Mononuclear cell (primary cell): ENCODE measurements at regions not wholly inside any gene's neighbourhood (a gene's known extent, or its start where the extent isn't known, plus 50 kb on each side); places are given as distances from the start of the nearest gene placed in this dataset.

Experiments used
- H3K27me3 ChIP-seq: 2 replicates; pipeline ENCODE4 v1.6.0; 2011; ENCODE audit warnings: low read length, control low read depth; ENCODE audit not compliant: insufficient read depth
- H3K4me1 ChIP-seq: 2 replicates; pipeline ENCODE4 v1.5.1; 2011; ENCODE audit warnings: mild to moderate bottlenecking, low read length, control low read depth; ENCODE audit not compliant: insufficient read depth
- H3K4me3 ChIP-seq: 2 replicates; pipeline ENCODE4 v1.5.1; 2011; ENCODE audit warnings: mild to moderate bottlenecking, low read length, moderate library complexity
- H3K9me3 ChIP-seq: 2 replicates; pipeline ENCODE4 v1.5.1; 2011; ENCODE audit warnings: low read depth, mild to moderate bottlenecking, control low read depth, low read length

GRCh38 chr4:3856604-3857204 is 90.5 kb downstream of the ADRA2C start:
- Histone ChIP-seq H3K4me3 (no peak overlapping the region), H3K9me3 (no peaks in the 10 kb centered on the region), H3K27me3 (no peaks in the 10 kb centered on the region), H3K4me1 (no peaks in the 10 kb centered on the region)

GRCh38 chr4:3857269-3857926 is 91.2 kb downstream of the ADRA2C start:
- no peaks in the 10 kb centered on the region for H3K27me3 ChIP-seq

DNA sequence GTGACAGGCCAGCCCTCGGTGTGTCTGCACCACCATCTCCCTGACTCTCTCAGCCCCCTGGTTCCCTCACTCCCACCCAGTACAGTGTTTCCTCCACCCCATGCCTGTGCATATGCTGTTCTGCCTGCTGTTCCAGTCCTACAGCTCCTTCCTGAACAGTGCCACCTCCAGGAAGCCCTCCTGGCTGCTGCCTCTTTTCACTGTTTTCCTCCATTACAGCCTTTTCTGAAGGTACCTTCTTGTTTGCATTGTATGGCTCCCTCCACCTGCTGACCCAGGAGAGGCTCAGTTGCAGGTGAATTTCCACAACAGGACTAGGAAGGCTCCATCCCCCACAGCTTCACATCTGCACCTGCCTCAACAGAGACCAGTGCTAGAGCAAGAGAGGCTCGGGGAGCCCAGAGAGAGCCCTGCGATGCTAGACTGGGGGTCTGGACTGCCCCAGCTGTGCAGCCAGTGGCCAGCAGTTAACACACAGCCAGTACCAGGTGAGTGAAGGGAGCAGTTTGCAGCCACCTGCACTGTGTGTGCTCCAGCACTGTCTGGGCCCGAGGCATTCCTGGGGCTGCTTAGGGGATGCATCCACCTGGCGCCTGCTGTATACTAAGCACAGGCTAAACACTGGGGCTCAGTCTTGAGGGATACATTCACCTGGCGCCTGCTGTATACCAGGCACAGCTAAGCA is 92.0 kb downstream of the ADRA2C start:
- Histone ChIP-seq H3K4me1 (no peaks in the 10 kb centered on the region), H3K9me3 (no peaks in the 10 kb centered on the region), H3K4me3 (no peak overlapping the region), H3K27me3 (no peaks in the 10 kb centered on the region)

More at GRCh38 chr4:3857269-3857926, 91.2 kb downstream of the ADRA2C start:
- Histone ChIP-seq H3K9me3 (no peaks in the 10 kb centered on the region), H3K4me3 (no peak overlapping the region), H3K4me1 (no peaks in the 10 kb centered on the region)

GRCh38 chr4:3858765-3859388 is 92.7 kb downstream of the ADRA2C start:
- H3K27me3 ChIP-seq = no peaks in the 10 kb centered on the region

GRCh38 chr4:3859571-3859970 is 93.4 kb downstream of the ADRA2C start:
- H3K9me3 ChIP-seq = no peaks in the 10 kb centered on the region
- H3K27me3 ChIP-seq = no peaks in the 10 kb centered on the region

More at GRCh38 chr4:3858765-3859388, 92.7 kb downstream of the ADRA2C start:
- no peaks in the 10 kb centered on the region for H3K9me3 ChIP-seq
- no peaks in the 10 kb centered on the region for H3K4me1 ChIP-seq
- H3K4me3 ChIP-seq = no peak overlapping the region

GRCh38 chr4:3860061-3860912 is 94.1 kb downstream of the ADRA2C start:
- no peaks in the 10 kb centered on the region for H3K27me3 ChIP-seq
- H3K4me3 ChIP-seq = no peak overlapping the region
- no peaks in the 10 kb centered on the region for H3K9me3 ChIP-seq
- no peaks in the 10 kb centered on the region for H3K4me1 ChIP-seq

More at GRCh38 chr4:3859571-3859970, 93.4 kb downstream of the ADRA2C start:
- Histone ChIP-seq H3K4me1 (no peaks in the 10 kb centered on the region), H3K4me3 (no peak overlapping the region)

DNA sequence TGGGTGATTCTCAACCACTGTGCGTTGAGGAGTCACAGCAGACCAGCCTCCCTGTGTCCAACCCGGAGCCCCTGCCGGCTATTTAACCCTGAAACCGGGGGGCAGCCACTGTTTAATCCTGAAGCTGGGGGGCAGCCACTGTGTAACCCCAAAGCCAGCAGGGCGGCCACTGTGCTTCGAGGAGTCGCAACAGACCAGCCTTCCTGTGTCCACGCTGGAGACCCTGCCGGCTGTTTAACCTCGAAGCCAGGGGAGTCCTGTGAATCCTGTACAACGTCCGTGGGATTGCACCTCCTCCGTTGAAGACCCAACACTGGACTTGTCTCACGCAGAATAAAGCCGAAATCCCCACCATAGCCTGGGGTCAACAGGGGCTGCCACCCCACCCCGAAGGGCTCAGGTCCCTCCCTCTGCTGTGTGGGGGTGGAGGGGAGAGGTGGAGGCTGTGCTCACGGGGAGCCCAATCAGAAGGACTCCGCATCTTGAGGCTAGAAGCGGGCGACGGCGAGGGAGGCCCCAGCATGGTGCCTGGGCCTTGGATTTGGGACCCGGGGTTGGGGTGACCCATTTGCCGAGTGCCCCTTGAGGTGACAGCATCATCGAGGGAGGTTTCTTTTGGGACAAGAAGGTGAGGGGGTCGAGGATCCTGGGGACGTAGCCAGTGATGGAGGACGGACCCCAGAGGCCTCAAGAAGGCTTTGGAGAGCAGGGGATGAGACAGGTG is 94.9 kb downstream of the ADRA2C start:
- H3K27me3 ChIP-seq = no peaks in the 10 kb centered on the region
- no peaks in the 10 kb centered on the region for H3K9me3 ChIP-seq
- no peak overlapping the region for H3K4me3 ChIP-seq
- H3K4me1 ChIP-seq = no peaks in the 10 kb centered on the region

DNA sequence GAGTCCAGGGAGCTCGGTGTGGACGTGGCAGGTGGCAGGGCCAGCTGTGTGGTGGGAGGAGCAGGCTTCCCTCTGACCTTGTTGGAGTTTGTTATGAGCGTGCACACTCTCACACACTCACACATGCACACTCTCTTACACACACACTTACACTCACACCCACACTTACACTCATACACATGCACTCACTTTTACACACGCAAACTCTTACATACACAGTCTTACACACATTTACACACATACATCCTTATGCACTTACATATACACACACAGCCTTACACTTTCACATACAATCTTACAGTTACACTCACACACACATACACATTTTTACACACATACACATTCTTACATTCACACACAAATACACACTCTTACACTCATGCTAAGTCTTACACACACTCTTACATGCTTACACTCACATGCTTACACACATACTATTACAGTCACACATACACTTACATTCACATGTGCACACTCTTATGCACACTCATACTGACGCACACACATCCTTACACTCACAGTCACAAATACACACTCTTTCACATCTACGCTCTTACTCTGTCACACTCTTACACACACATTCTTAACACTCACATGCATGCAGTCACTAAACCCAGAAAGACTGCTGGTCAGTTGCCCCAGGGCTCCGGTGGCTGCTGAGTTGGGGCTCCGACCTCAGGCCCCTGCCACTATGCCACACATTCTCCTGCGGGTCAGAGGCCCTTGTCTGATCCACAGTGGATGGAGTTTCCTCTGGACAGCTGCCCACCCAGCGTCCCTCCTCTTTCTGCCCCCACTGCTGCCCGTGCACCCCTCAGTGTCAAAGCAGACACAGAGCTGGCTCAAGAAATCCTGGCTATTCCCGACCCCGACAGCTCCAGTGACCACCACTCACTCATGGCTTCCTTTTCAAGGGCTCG is 95.8 kb downstream of the ADRA2C start:
- Histone ChIP-seq H3K4me3 (no peak overlapping the region), H3K27me3 (no peaks in the 10 kb centered on the region), H3K9me3 (no peaks in the 10 kb centered on the region), H3K4me1 (no peaks in the 10 kb centered on the region)

DNA sequence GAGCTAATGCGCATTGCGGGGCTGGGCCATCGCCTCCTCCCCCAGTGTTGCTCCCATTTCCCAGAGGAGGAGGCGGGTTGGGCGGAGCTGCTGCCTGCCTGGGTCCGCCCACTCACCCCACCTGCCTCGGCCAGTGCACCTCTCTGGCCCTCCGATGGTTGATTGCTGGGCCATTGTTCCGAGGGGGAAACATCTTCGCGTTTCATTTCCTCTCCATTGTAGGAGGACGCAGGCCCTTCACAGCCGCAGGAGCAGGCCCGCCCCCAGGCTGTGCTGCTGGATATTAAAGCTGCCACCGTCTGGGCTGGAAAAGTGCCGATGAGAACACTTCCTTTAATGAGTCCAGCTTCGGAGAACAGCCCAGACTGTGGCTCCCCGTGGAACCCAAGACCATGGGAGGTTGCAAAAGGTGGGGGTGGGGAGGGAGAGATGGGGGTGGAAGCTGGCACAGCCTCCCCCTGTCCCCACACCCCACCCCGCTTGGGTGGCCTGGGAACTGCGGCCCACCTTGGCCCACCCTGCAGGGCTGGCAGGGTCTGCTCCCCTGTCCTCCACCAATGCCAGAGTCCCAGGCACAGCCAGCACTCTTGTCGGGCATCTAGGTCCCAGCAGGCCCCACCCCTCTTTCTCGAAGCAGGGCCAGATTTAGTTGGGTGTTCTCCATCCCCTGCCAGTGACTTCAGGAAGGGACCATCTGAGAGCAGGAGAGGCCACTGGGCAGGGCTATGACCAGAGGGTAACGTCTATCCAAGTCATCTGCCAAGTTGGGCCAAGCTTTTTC is 96.6 kb downstream of the ADRA2C start:
- H3K4me3 ChIP-seq = no peak overlapping the region
- H3K4me1 ChIP-seq = no peaks in the 10 kb centered on the region
- H3K27me3 ChIP-seq = no peaks in the 10 kb centered on the region
- no peaks in the 10 kb centered on the region for H3K9me3 ChIP-seq

- Histone ChIP-seq H3K4me1 (no peaks in the 10 kb centered on the region), H3K27me3 (no peaks in the 10 kb centered on the region), H3K9me3 (no peaks in the 10 kb centered on the region), H3K4me3 (no peak overlapping the region)
These were observed 97.9 kb downstream of the ADRA2C start for GRCh38 chr4:3863841-3864741.

DNA sequence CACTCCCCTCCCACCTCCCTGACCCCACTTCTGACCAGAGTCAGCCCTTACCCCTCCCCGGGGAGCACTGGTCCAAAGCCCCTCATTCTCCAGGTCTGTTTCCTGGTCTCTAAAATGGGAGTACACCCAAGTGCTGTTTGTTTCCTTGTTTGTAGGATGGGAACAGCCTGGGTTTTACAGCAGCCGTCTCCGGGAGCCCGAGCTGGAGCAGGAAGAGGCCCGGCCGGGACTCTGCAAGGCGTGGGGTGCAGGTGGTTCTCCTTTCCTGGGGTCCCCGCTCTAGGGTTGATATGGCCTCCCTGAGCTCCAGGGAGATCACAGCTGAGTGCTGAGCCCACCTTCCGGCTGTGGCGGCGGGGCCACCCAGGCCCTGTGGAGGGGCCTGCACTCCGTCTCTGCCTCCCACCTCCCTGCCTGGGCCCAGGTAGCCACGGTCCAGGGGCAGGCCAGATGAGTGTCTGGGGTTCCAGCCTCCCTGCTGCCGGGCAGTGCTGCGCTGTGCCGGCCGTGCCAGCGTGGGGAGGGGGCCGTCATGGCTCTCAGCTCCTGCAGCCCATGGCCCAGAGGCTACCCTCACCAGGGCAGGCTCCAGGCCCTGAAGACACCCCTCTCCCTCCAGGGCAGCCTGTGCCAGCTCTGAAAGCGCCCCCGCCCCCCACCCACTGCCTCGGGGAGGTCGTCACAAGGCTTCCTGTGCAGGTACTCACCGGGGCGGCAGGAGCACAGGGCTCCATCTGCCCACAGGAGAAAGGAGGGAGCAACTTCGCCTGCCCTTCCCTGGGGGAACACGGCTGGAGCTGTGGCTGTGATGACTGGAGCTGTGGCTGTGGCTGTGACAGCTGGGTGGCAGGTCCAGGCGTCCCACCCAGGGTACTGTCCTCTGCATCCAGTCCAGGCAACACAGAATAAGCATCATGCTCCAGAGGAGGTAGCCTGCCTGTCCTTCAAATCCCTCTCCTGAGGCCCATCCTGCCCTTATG is 98.8 kb downstream of the ADRA2C start:
- Histone ChIP-seq H3K27me3 (peaks cover 3% of the 10 kb centered on the region), H3K4me1 (no peaks in the 10 kb centered on the region), H3K4me3 (no peak overlapping the region), H3K9me3 (no peaks in the 10 kb centered on the region)
